Endodermal cell (in vitro differentiated cells): ENCODE measurements at regions not wholly inside any gene's neighbourhood (a gene's known extent, or its start where the extent isn't known, plus 50 kb on each side); places are given as distances from the start of the nearest gene placed in this dataset.

Experiments used
- DNase-seq: peaks from one replicate; pipeline ENCODE4 v3.0.0-alpha.2; 2017
- H3K27ac ChIP-seq: 2 replicates; pipeline ENCODE4 v1.5.1; 2013; ENCODE audit warnings: mild to moderate bottlenecking, low read depth, low read length, moderate library complexity
- H3K27me3 ChIP-seq: 2 replicates; pipeline ENCODE4 v1.6.1; 2013; ENCODE audit warnings: mild to moderate bottlenecking, low read length, moderate library complexity; ENCODE audit not compliant: insufficient read depth, control insufficient read depth, poor library complexity, severe bottlenecking
- H3K36me3 ChIP-seq: 2 replicates; pipeline ENCODE4 v1.7.0; 2013; ENCODE audit warnings: mild to moderate bottlenecking, low read length, moderate library complexity; ENCODE audit not compliant: control insufficient read depth, insufficient read depth
- H3K4me1 ChIP-seq: one replicate; pipeline ENCODE4 v1.7.0; 2013; ENCODE audit warnings: low read length; ENCODE audit not compliant: control insufficient read depth, insufficient read depth
- H3K4me3 ChIP-seq: 2 replicates; pipeline ENCODE4 v1.5.1; 2013; ENCODE audit warnings: mild to moderate bottlenecking, low read length, moderate library complexity
- H3K9ac ChIP-seq: 2 replicates; pipeline ENCODE4 v1.6.1; 2013; ENCODE audit warnings: mild to moderate bottlenecking, low read length, moderate library complexity; ENCODE audit not compliant: poor library complexity, severe bottlenecking; ENCODE audit errors: extremely low read depth
- H3K9me3 ChIP-seq: 2 replicates; pipeline ENCODE4 v1.6.1; 2013; ENCODE audit warnings: mild to moderate bottlenecking, low read length, moderate library complexity; ENCODE audit not compliant: control insufficient read depth
- H3K27ac Mint-ChIP-seq: 2 replicates; pipeline ENCODE4 v1.8.0; 2020; ENCODE audit warnings: mixed read lengths
- H3K27me3 Mint-ChIP-seq: 2 replicates; pipeline ENCODE4 v1.8.0; 2021; ENCODE audit warnings: mild to moderate bottlenecking, mixed read lengths; ENCODE audit not compliant: insufficient read depth
- H3K36me3 Mint-ChIP-seq: 2 replicates; pipeline ENCODE4 v1.8.0; 2020; ENCODE audit warnings: low read depth, mixed read lengths
- H3K4me1 Mint-ChIP-seq: 2 replicates; pipeline ENCODE4 v1.8.0; 2020; ENCODE audit warnings: mixed read lengths
- H3K4me3 Mint-ChIP-seq: 2 replicates; pipeline ENCODE4 v1.8.0; 2020; ENCODE audit warnings: mild to moderate bottlenecking, moderate library complexity, mixed read lengths
- H3K9me3 Mint-ChIP-seq: 2 replicates; pipeline ENCODE4 v1.8.0; 2020; ENCODE audit warnings: mild to moderate bottlenecking, mixed read lengths
- WGBS, 2 experiments: methylation state at CpG; one replicate each; pipeline versions ENCODE4 v1.1.5 to v1.1.7; 2013; ENCODE audit warnings: missing lambda C conversion rate in 2 of 2, mixed read lengths in 1 of 2; ENCODE audit not compliant: insufficient coverage in 1 of 2, insufficient read length in 1 of 2; 5-methylcytosine and 5-hydroxymethylcytosine counted together
- TF ChIP-seq, protein P1 (sequence below): fragments of 200-600 bp; sonication (generic); conservative IDR thresholded peaks from 2 replicates; pipeline ENCODE4 v1.5.0; 2021; ENCODE audit warnings: antibody characterized with exemption, mild to moderate bottlenecking

DNA sequence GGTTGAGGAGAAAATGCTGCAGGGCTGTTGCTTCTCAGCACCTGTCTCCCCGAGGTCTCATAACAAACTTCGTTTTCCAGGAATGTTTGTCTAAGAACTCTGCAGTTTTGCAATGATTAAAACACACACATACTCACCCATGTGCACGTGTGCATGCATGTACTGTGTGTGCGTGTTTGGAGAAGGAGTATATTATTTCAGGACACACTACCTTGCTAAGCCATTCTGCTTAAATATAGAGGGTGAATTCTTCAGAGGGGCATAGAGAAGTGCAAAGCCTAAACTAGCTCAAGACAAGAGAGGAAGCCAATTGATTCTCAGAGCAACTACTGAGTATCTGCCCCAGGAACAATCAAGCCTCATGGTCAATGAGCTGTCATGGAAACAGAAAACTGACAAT is 298.4 kb upstream of the MGMT start:
- Histone ChIP-seq H3K9me3 (no peaks in the 10 kb centered on the region), H3K27me3 (no peaks in the 10 kb centered on the region), H3K9ac (no peak overlapping the region), H3K4me1 (no peaks in the 10 kb centered on the region), H3K27ac (no peak overlapping the region), H3K4me3 (no peak overlapping the region), H3K36me3 (no peaks in the 10 kb centered on the region)
- H3K27me3 Mint-ChIP-seq: no peaks in the 10 kb centered on the region
- no peaks in the 10 kb centered on the region for H3K9me3 Mint-ChIP-seq
- H3K4me3 Mint-ChIP-seq: no peak overlapping the region
- H3K4me1 Mint-ChIP-seq: no peaks in the 10 kb centered on the region
- DNase-seq: no peak
- 90% methylated on average over 3 of the region's 4 CpGs; no CpG with 5 or more reads in 1 of the 2 experiments for WGBS, 2 experiments
- H3K36me3 Mint-ChIP-seq: no peaks in the 10 kb centered on the region
- TF ChIP-seq, protein P1, sequence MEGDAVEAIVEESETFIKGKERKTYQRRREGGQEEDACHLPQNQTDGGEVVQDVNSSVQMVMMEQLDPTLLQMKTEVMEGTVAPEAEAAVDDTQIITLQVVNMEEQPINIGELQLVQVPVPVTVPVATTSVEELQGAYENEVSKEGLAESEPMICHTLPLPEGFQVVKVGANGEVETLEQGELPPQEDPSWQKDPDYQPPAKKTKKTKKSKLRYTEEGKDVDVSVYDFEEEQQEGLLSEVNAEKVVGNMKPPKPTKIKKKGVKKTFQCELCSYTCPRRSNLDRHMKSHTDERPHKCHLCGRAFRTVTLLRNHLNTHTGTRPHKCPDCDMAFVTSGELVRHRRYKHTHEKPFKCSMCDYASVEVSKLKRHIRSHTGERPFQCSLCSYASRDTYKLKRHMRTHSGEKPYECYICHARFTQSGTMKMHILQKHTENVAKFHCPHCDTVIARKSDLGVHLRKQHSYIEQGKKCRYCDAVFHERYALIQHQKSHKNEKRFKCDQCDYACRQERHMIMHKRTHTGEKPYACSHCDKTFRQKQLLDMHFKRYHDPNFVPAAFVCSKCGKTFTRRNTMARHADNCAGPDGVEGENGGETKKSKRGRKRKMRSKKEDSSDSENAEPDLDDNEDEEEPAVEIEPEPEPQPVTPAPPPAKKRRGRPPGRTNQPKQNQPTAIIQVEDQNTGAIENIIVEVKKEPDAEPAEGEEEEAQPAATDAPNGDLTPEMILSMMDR: no peak
- H3K27ac Mint-ChIP-seq: no peak overlapping the region

- no peak for DNase-seq
- TF ChIP-seq, protein P1: no peak
- no peaks in the 10 kb centered on the region for H3K27me3 Mint-ChIP-seq
- no peaks in the 10 kb centered on the region for H3K9me3 ChIP-seq
- H3K36me3 Mint-ChIP-seq: no peaks in the 10 kb centered on the region
- H3K27ac Mint-ChIP-seq: no peak overlapping the region
- no peaks in the 10 kb centered on the region for H3K36me3 ChIP-seq
- H3K27me3 ChIP-seq: no peaks in the 10 kb centered on the region
- H3K4me1 ChIP-seq: no peaks in the 10 kb centered on the region
- H3K4me1 Mint-ChIP-seq: no peaks in the 10 kb centered on the region
- WGBS, 2 experiments: 84 to 87% methylated on average over 3 to 6 of the region's 6 CpGs
- no peaks in the 10 kb centered on the region for H3K9me3 Mint-ChIP-seq
- H3K27ac ChIP-seq: no peak overlapping the region
- no peak overlapping the region for H3K4me3 Mint-ChIP-seq
- no peak overlapping the region for H3K9ac ChIP-seq
- H3K4me3 ChIP-seq: no peak overlapping the region
These were observed 297.9 kb upstream of the MGMT start for GRCh38 chr10:129169115-129169514.

GRCh38 chr10:129170812-129171211 is 296.2 kb upstream of the MGMT start:
- H3K4me3 Mint-ChIP-seq: no peak overlapping the region
- Histone ChIP-seq H3K4me1 (no peaks in the 10 kb centered on the region), H3K9me3 (no peaks in the 10 kb centered on the region), H3K9ac (no peak overlapping the region), H3K4me3 (no peak overlapping the region), H3K27me3 (no peaks in the 10 kb centered on the region), H3K36me3 (no peaks in the 10 kb centered on the region), H3K27ac (no peak overlapping the region)
- no peak for DNase-seq
- H3K4me1 Mint-ChIP-seq: peaks cover 5% of the 10 kb centered on the region
- no peaks in the 10 kb centered on the region for H3K27me3 Mint-ChIP-seq
- no peak overlapping the region for H3K27ac Mint-ChIP-seq
- H3K36me3 Mint-ChIP-seq: no peaks in the 10 kb centered on the region
- WGBS, 2 experiments: 90% methylated on average over 3 of the region's 3 CpGs; no CpG with 5 or more reads in 1 of the 2 experiments
- H3K9me3 Mint-ChIP-seq: no peaks in the 10 kb centered on the region
- TF ChIP-seq, protein P1: no peak
